GM21576 (cell line): ENCODE measurements at regions not wholly inside any gene's neighbourhood (a gene's known extent, or its start where the extent isn't known, plus 50 kb on each side); places are given as distances from the start of the nearest gene placed in this dataset.

Source experiments
- ATAC-seq: cut with Tn5 transposase; IDR thresholded peaks from one replicate; pipeline ENCODE4 v1.9.1; 2021; ENCODE audit warnings: mild to moderate bottlenecking, moderate library complexity; ENCODE audit not compliant: unreplicated experiment

DNA sequence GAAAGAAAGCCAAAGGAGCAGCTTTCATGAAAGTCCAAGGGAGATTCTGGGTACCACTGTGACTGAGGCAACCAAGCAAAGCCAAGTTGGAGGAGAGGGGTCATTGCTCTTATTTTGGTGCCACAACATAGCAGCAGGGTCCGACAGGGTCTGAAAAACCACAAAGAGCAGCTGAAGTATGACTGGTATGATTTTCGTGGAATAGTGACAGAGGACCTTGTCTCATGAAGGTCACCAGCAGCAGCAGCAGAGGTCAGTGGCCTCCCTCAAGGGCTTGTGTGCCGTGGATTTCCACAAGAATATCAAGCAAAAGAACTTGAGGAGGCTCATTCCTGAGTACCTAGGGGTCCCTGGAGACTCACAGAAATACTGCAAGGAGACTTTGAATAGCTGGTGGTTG lies 160.9 kb upstream of the SYT6 start:
- no peak for ATAC-seq

GRCh38 chr1:114314098-114314497 lies 160.4 kb upstream of the SYT6 start:
- ATAC-seq, result no peak

DNA sequence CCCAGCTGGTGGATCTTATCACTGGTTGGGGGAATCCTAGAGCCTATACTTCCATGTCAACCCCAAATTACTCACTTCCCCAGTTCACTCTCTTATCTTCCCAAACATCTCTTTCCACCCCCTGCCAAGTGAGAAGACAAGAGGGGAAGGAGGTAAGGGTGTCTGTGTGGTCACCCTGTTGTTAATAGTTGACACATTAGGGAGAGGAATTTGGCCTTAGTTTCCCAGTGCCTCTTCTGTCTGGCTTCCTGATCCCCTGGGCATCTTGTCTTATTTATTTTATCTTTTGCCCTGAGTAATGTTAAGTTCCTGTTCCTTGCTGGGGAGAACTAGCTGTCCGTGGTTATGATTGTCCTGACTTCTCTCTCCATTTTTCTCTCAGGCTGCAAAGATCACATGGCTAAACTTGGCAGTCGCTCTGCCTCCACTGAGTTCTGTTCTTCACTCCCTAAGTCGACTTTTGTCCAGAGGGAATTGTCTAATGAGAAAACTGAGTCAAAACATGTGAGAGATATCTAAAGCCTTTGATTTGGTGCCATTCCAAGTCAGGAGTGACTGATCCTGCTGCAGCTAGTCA lies 157.1 kb upstream of the SYT6 start:
- no peak for ATAC-seq

DNA sequence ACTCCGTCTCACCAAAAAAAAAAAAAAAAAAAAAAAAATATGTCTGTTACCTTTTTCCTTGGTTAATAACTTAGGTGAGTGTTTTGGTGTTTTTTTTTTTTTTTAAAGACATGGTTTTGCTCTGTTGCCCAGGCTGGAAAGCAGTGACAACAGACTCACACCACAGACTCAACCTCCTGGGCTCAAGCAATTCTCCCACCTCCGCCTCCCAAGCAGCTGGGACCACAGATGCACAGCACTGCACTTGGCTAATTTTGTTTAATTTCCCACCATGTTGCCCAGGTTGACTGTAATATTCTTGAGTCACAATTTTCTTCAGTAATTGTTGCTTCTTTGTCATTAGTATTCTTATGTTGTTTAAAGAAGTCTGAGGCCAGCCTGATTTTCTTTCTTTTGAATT lies 149.2 kb upstream of the SYT6 start:
- ATAC-seq, result no peak

DNA sequence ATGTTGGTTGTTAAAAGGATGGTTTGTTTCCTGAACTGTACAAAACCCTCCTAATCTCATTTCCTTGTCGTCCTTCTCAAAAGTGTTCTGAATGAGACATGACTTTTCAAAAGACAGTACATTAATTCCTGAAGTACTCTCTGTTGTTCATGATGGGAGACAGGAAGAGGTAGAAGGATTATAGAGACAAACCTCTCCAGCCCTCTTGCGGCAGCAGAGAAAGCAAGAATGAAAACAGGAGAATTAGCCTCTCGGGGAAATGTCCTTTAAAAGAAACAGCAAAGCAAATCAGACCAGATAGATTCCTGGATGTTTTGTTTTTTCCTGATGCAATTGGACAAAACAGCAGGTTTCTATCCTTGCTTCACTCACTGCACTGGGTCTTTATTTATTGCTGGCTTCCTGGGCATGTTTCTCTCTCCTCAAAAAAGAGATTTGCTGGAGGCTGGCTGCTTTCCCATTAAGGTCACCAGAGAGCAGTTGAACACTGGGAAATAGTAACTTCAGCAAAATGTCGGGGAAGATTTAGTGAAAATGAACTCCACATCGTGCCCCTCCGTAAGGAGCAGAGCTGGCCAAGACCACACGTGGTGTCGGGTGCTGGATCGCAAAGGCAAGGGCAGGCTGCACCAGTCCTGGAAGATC lies 145.8 kb upstream of the SYT6 start:
- ATAC-seq, result no peak

DNA sequence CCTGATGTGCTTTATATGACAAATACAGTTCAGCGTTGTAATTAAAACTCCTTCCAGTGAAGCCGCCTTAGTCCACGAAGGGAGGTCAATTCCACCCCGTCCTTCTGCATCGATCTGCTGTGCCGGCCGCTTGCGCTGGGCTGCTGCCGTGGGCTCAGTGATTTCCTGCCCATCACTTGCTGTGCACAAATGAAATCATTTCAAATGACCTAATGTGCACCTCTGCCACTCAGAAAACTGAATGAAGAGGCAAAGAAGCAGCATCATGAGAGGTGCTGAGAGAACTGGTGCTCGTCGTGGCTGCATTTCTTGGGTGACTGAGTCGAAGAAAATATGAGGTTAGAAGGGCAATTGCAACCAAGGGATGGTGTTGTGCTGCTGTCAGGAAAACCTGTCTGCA lies 144.3 kb upstream of the SYT6 start:
- no peak for ATAC-seq

- ATAC-seq, result no peak
Measured at GRCh38 chr1:114296413-114296812, 142.7 kb upstream of the SYT6 start.

GRCh38 chr1:114295321-114295720 lies 141.7 kb upstream of the SYT6 start:
- ATAC-seq, result no peak

- ATAC-seq, result no peak
Measured at GRCh38 chr1:114292835-114293234, 139.2 kb upstream of the SYT6 start.

DNA sequence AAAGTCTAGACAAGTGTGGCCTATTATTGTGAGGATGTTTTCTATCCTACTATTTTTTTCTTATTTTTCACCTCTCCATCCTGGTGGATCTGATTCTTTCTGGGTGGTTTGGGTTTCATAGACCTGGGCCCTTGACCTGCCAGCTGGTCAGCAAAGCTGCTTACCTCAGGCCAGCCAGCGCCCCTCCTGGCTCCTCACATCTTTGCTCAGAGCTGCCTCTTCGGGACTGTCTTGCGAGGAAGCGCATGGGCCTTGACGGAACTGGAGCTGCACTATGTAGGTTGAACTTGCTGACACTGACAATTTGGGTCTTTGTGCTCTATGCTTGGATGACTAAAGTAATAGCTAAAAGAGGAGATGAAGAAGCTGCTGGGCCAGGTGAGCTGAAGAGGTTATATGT lies 138.5 kb upstream of the SYT6 start:
- ATAC-seq, result no peak

DNA sequence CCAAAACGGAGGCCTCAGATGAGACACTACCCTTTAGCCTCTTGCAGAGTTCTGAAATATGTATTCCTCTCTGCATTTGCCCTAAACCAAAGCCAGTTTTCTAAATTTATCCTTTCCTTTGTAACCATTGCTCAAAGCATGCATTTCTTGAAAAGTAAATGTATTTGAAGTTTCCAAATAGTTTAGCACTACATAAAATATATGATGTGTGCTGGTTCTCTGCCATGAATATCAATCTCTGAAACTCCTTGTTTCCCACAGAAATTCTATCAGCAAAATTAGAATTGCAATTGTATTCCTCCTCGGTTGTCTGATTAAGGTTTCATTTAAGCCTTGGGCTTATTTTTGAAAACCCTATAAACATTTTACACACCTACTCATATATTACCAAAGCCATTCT lies 137.1 kb upstream of the SYT6 start:
- no peak for ATAC-seq

DNA sequence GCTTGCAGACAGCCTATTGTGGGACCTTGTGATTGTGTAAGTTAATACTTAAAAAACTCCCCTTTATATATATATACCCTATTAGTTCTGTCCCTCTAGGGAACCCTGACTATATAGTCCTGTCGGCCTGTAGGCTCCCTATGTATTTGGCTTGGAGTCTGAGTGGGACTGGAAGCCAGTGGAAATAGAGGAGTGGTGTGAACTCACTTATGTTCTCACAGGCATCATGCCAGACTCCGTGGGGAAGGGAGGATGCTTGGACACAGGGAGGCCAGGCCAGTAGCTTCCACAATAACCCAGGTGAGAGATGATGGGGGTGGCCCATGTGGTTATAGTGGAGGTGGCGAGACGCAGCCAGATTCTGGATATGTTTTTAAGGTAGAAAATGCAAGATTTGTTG lies 136.7 kb upstream of the SYT6 start:
- ATAC-seq, result no peak

DNA sequence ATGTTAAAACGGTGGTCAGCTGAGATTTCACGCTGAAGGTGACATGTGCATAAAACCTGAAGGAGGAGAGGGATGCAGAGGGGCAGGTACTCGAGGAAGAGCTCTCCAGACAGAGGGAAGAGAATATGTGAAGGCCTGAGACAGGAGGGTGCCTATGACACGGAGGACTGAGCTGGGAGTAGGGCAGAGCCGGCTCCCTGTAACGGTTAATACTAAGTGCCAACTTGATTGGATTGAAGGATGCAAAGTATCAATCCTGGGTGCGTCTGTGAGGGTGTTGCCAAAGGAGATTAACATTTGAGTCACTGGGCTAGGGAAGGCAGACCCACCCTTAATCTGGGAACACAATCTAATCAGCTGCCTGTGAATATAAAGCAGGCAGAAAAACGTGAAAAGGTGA lies 136.2 kb upstream of the SYT6 start:
- no peak for ATAC-seq

GRCh38 chr1:114289306-114289705 lies 135.6 kb upstream of the SYT6 start:
- ATAC-seq, result no peak

DNA sequence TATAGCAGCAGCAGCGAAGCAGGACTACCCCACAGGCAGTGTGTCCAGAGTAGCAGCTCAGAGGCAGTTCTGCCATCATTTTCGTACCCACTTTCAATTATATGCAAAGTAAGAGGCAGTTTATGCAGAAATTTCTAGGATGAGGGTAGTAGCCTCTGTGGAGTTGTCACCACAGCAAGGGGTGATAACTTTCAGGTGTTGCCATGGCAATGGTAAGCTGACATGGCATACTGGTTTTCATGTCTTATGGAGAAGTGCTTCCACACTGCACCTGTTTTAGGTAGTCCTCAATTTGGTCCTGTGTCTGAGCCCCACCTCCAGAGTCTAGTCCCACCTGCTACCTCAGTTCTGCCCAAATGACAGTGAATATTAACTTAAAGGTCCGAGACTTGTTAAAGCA lies 133.3 kb upstream of the SYT6 start:
- no peak for ATAC-seq

DNA sequence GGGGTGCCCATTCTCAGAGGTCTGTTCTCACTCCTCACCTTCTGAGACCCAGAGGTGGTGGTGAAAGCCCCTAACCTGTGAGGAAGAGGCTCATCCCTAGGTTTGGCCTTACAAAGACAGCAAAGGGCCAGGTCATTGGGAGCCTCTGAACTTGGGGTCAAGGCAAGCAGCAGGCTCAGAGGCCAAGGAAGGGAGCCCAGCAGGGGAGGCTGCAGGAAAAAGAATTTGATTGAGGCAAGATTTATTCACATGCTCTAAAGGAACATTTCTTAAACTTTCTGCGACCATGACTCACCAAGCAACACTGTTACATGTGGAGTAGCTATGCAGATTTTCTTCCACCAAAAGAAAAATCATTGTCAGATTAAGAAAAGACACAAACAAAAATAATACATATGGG lies 132.5 kb upstream of the SYT6 start:
- ATAC-seq, result no peak

- ATAC-seq, result peak; percentile 60
Measured at GRCh38 chr1:114282751-114283403, 129.2 kb upstream of the SYT6 start.

DNA sequence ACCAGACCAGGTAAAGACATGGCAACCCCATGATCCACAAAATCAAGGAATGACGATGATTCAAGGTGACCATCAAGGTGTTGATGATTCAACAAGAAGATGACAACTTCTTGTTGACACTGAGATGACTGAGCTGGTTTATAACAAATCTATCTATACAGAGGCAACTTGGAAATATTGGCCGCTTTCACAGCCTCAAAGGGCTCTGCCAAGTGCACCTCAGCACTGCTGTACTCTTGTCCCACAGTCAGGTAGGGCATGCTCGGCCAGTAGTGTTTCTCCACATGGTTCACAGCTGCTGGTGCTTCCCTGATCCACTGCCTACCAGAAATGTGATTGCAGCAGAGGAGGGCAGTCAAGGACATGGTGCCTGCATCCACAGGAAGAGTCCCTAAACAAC lies 125.2 kb upstream of the SYT6 start:
- ATAC-seq, result no peak

GRCh38 chr1:114278430-114278829 lies 124.8 kb upstream of the SYT6 start:
- ATAC-seq, result no peak

DNA sequence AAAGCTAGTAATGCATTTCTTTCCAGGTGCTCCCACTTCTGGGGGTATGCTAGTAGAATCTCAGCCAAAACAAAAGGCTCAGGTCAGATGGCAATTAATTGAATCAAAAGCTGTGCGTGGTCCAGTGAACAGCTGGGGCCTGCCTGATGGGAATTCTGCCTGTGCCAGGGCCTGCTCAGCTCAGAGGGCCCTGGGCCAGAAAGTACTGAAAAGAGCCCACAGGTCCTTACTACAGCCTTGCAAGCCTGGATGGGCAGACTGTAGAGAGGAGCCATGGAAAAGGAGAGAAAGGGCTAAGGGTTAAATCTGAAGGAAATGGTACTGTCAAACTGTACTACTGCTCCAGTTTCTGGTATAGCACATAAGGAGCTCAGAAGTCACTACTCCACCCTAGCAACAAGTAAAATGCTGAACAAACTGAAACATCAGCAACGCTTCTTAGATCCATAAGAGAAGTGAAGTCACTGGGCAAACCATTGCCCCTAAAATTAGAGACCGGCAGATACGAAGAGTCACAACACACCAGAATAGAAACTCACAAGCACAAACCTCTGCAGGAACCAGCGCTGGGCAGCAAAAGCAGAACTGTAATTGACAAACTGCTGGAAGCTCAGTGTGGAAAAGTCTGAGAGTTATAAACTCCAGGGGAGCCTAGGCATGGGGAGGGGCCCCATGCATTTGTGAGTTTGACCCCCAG lies 121.1 kb upstream of the SYT6 start:
- ATAC-seq, result no peak

- ATAC-seq, result no peak
Measured at GRCh38 chr1:114272593-114272992, 118.9 kb upstream of the SYT6 start.

DNA sequence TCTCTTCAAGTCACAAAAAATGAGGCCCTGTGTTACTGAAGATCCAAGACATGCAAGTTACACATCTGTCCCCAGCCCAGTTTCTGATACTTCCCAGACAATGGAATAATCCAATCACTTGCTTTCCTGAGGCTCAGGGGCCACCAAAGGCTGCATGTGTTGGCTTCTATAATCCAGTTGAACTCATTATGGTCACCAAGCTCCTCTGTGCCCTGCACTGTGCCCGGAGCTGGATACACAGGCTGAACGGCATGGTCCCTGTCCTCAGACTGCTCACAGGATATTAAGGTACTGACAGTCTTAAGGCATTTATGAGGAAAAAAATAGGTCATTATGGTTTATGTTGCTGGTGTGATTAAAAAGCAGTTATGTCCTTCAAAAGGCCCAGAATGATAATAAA lies 117.0 kb upstream of the SYT6 start:
- ATAC-seq, result no peak
